ENCODE measurements at regions not wholly inside any gene's neighbourhood (a gene's known extent, or its start where the extent isn't known, plus 50 kb on each side); places are given as distances from the start of the nearest gene placed in this dataset.

DNA sequence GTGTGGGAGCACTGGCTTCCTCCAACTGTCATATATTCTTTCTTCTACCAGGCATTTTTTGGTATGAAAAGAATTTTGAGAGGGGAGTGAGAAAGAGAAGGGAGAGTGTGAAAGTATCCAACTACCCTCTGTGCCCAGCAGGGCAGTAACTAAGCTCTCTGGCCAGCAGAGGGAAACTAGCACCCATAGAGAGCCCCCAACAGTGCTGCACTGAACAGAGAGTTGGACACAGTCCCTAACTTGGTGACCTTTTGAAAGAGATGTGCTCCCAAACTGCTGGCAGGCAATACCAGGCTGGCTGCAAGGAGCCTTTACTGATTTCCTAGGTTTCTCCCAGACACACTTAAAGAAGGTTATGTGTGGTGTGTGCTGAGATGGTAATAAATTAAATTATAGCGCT is 118.8 kb upstream of the PBX1 start:
- H4K20me1 ChIP-seq (ENCODE audit: insufficient read depth, low read length): no peaks in the 10 kb centered on the region
- no peak overlapping the region for H3K9ac ChIP-seq (ENCODE audit: low read depth, low read length)
- no peak overlapping the region for H3K14ac ChIP-seq (replicated peaks; ENCODE audit: low read depth, low read length)
- no TSS peak for BruUV-seq (replicated peaks)
- H3K36me3 ChIP-seq (ENCODE audit: control insufficient read depth, insufficient read depth, low read length): no peaks in the 10 kb centered on the region
- H3K9me3 ChIP-seq (ENCODE audit: control insufficient read depth, insufficient read depth, low read length): no peaks in the 10 kb centered on the region
- H2BK5ac ChIP-seq (ENCODE audit: low read depth, low read length, poor library complexity, severe bottlenecking): no peak overlapping the region
- H3K4me3 ChIP-seq (ENCODE audit: insufficient read depth, low read depth, low read length): no peak overlapping the region
- peak overlapping the region; percentile 65 for H2AFZ ChIP-seq (replicated peaks; ENCODE audit: low read length, poor library complexity)
- H3K23ac ChIP-seq (ENCODE audit: low read depth, low read length): no peak overlapping the region
- no peak overlapping the region for H2BK20ac ChIP-seq (ENCODE audit: low read depth, low read length)
- no peak for DNase-seq
- H2AK9ac ChIP-seq (replicated peaks; ENCODE audit: low read depth, low read length, poor library complexity): no peak overlapping the region
- ChIA-PET CTCF (interaction anchor here (0.5 to 1.2 kb wide), 2 partner anchors 348 to 468 kb away, joined by 3 to 5 read pairs; no protein-coding TSS in a partner anchor), POLR2A (ENCODE audit: unreplicated experiment) (no interaction called here)
- no peak overlapping the region for H2BK15ac ChIP-seq (ENCODE audit: low read depth, low read length)
- no peak overlapping the region for H4K8ac ChIP-seq (ENCODE audit: low read depth in 2 of 2, low read length in 2 of 2)
- intact Hi-C loops (cut with micrococcal nuclease) (loop anchor here (5.0 kb wide), 2 partner anchors 167 to 347 kb away; no protein-coding TSS in a partner anchor), in situ Hi-C loops (cut with MboI; ENCODE audit: low sequenced_read_pairs) (no loop called here), dilution Hi-C loops (cut with HindIII; ENCODE audit: low sequenced_read_pairs, unreplicated experiment) (no loop called here)
- no peak overlapping the region for H4K91ac ChIP-seq (ENCODE audit: insufficient read depth, low read depth, low read length)
- H2BK120ac ChIP-seq (ENCODE audit: low read depth, low read length): no peak overlapping the region
- H4K5ac ChIP-seq (ENCODE audit: low read depth, low read length): no peak overlapping the region
- H3K4me1 ChIP-seq (ENCODE audit: control insufficient read depth, insufficient read depth, low read length): no peaks in the 10 kb centered on the region
- no peak overlapping the region for H3K27ac ChIP-seq (ENCODE audit: insufficient read depth, low read length)
- H2AK5ac ChIP-seq (ENCODE audit: low read depth, low read length): no peak overlapping the region
- TF ChIP-seq BHLHE40 (IDR thresholded peaks at IDR 0.05; ENCODE audit: low read depth, low read length) (no peak), MAZ (IDR thresholded peaks at IDR 0.05; ENCODE audit: borderline replicate concordance, low read depth, low read length) (no peak), FOS (IDR thresholded peaks at IDR 0.05; ENCODE audit: low read depth, low read length) (no peak), CEBPB (IDR thresholded peaks at IDR 0.05; ENCODE audit: low read depth, low read length) (no peak), RAD21 (IDR thresholded peaks at IDR 0.05; ENCODE audit: low read length) (peak; percentile 40), SMC3 (IDR thresholded peaks at IDR 0.05; ENCODE audit: low read depth, low read length) (0 out of 2 replicates have a peak, but pooled peaks have one; percentile 22)
- TF ChIP-seq, protein P1, sequence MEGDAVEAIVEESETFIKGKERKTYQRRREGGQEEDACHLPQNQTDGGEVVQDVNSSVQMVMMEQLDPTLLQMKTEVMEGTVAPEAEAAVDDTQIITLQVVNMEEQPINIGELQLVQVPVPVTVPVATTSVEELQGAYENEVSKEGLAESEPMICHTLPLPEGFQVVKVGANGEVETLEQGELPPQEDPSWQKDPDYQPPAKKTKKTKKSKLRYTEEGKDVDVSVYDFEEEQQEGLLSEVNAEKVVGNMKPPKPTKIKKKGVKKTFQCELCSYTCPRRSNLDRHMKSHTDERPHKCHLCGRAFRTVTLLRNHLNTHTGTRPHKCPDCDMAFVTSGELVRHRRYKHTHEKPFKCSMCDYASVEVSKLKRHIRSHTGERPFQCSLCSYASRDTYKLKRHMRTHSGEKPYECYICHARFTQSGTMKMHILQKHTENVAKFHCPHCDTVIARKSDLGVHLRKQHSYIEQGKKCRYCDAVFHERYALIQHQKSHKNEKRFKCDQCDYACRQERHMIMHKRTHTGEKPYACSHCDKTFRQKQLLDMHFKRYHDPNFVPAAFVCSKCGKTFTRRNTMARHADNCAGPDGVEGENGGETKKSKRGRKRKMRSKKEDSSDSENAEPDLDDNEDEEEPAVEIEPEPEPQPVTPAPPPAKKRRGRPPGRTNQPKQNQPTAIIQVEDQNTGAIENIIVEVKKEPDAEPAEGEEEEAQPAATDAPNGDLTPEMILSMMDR (conservative IDR thresholded peaks at IDR 0.05; ENCODE audit: low read depth, low read length): peak; percentile 31; the same call in 1 of the 2 replicates
- H3K9me1 ChIP-seq (ENCODE audit: insufficient read depth, low read length): no peaks in the 10 kb centered on the region
- H3K27me3 ChIP-seq (ENCODE audit: control insufficient read depth, insufficient read depth, low read length): no peaks in the 10 kb centered on the region; the same call in 1 of the 2 replicates
- H3K18ac ChIP-seq (ENCODE audit: low read depth, low read length): no peak overlapping the region
- H3K56ac ChIP-seq (ENCODE audit: extremely low read depth, insufficient read depth, low read length): no peak overlapping the region
- H3K79me1 ChIP-seq (ENCODE audit: low read depth in 1 of 2, low read length in 2 of 2): no peaks in the 10 kb centered on the region
- peak; percentile 80 for ATAC-seq (ENCODE audit: low read depth)
- H3K4me2 ChIP-seq (ENCODE audit: low read depth, low read length): no peak overlapping the region
- no CpG with 5 or more reads among the region's 1 CpG for WGBS, 2 experiments (ENCODE audit: extremely low coverage in 2 of 2, insufficient read length in 1 of 2)
- no peak overlapping the region for H3K4ac ChIP-seq (ENCODE audit: low read depth, low read length)

All from IMR-90 (cell line).